ENCODE measurements at regions not wholly inside any gene's neighbourhood (a gene's known extent, or its start where the extent isn't known, plus 50 kb on each side); places are given as distances from the start of the nearest gene placed in this dataset.
"Not testable (repeated sequence)": the region's sequence is repeated elsewhere in the genome, so short reads cannot be mapped to it uniquely, and the experiment has no call there.

DNA sequence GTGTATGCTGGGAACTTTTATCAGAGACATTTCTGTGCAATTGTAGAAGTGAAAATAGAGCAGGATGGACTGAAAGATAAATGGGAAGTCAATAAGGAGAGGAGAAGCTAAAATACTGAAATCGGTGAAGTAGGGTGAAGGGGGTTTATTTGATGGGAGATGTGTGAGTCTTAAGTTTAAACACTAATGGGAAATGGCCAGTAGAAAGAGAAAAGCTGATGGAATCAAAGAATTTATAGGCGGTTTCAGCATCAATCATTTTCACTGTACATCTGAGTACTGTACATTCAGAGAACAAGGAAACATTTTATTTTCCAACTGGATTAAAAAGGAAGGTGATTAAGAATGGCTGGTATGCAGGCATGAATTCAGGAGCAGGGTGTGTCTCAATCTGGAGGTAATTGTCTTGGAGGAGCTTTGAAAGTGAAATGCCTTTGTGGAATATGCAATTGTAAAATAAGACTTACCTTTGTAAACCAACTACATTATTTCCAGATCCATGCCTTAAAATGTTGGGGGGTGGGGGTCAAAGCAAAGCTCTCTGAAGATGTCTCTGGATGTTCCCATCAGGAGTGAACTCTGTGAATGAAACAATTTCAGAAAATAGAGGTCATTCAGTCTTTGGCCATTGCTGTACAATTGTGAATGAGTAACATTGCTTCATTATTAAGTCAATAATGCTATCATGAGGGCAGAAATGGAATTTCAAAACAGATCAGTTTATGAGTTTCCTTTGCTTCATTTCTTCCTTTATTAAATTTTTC is 156.4 kb downstream of the SPATA31A6 start:
- H3K4me3 ChIP-seq; intact Hi-C loops (cut with DNase I; ENCODE audit: low total_unique reads); H3K27me3 ChIP-seq; H3K4me1 ChIP-seq; H3K36me3 ChIP-seq; H3K9me3 ChIP-seq; DNase-seq; H3K27ac ChIP-seq: not testable (repeated sequence)

- H3K27ac ChIP-seq; H3K4me3 ChIP-seq; DNase-seq; H3K36me3 ChIP-seq; H3K27me3 ChIP-seq; H3K9me3 ChIP-seq; H3K4me1 ChIP-seq; intact Hi-C loops (cut with DNase I; ENCODE audit: low total_unique reads): not testable (repeated sequence)
These were observed 156.9 kb downstream of the SPATA31A6 start for GRCh38 chr9:42340435-42340723.

- H3K27me3 ChIP-seq; H3K27ac ChIP-seq; H3K36me3 ChIP-seq; H3K4me1 ChIP-seq; H3K9me3 ChIP-seq; H3K4me3 ChIP-seq; intact Hi-C loops (cut with DNase I; ENCODE audit: low total_unique reads); DNase-seq: not testable (repeated sequence)
These were observed 158.4 kb downstream of the SPATA31A6 start for GRCh38 chr9:42341860-42342259.

DNA sequence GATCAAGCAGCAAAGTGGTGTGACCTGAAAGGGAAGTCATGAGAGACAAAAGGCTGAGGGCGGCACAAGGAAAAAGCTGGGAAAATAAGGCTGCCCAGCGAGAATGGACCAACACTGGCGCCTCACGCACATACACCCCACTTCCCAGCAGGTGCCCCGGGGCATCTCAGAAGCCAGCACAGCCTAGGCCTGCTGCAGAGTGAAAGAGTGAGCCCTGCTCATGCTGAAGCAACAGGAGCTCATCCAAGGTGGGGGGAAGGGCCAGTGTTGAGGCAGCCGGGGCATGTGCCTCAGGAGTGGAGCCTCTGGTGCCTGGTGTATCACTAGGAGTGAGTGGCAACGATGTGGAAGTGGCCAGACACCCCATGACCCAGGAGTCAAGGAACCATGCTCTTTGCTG is 158.8 kb downstream of the SPATA31A6 start:
- H3K9me3 ChIP-seq; H3K4me3 ChIP-seq; H3K4me1 ChIP-seq; DNase-seq; H3K36me3 ChIP-seq; H3K27ac ChIP-seq; intact Hi-C loops (cut with DNase I; ENCODE audit: low total_unique reads); H3K27me3 ChIP-seq: not testable (repeated sequence)

DNA sequence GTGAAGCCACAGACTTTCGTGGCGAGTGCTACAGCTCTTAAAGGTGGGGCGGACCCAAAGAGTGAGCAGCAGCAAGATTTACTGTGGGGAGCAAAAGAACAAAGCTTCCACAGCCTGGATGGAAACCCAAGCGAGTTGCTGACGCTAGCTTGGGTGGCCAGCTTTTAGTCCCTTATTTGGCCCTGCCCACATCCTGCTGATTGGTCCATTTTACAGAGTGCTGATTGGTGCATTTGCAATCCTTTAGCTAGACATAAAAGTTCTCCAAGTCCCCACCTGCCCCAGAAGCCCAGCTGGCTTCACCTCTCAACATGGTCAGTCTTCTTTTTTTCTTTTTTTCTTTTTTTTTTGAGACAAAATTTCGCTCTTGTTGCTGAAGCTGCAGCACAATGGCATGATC is 161.0 kb downstream of the SPATA31A6 start:
- intact Hi-C loops (cut with DNase I; ENCODE audit: low total_unique reads); DNase-seq; H3K27ac ChIP-seq; H3K27me3 ChIP-seq; H3K36me3 ChIP-seq; H3K4me3 ChIP-seq; H3K4me1 ChIP-seq; H3K9me3 ChIP-seq: not testable (repeated sequence)

GRCh38 chr9:42346916-42347315 is 163.5 kb downstream of the SPATA31A6 start:
- intact Hi-C loops (cut with DNase I; ENCODE audit: low total_unique reads); H3K9me3 ChIP-seq; H3K27ac ChIP-seq; H3K27me3 ChIP-seq; H3K4me1 ChIP-seq; H3K4me3 ChIP-seq; H3K36me3 ChIP-seq; DNase-seq: not testable (repeated sequence)

- H3K36me3 ChIP-seq; H3K4me3 ChIP-seq; H3K27me3 ChIP-seq; H3K4me1 ChIP-seq; intact Hi-C loops (cut with DNase I; ENCODE audit: low total_unique reads); H3K27ac ChIP-seq; H3K9me3 ChIP-seq; DNase-seq: not testable (repeated sequence)
These were observed 165.7 kb downstream of the SPATA31A6 start for GRCh38 chr9:42349181-42349580.

- intact Hi-C loops (cut with DNase I; ENCODE audit: low total_unique reads); H3K9me3 ChIP-seq; DNase-seq; H3K4me3 ChIP-seq; H3K36me3 ChIP-seq; H3K27ac ChIP-seq; H3K27me3 ChIP-seq; H3K4me1 ChIP-seq: not testable (repeated sequence)
These were observed 167.0 kb downstream of the SPATA31A6 start for GRCh38 chr9:42350412-42350811.

DNA sequence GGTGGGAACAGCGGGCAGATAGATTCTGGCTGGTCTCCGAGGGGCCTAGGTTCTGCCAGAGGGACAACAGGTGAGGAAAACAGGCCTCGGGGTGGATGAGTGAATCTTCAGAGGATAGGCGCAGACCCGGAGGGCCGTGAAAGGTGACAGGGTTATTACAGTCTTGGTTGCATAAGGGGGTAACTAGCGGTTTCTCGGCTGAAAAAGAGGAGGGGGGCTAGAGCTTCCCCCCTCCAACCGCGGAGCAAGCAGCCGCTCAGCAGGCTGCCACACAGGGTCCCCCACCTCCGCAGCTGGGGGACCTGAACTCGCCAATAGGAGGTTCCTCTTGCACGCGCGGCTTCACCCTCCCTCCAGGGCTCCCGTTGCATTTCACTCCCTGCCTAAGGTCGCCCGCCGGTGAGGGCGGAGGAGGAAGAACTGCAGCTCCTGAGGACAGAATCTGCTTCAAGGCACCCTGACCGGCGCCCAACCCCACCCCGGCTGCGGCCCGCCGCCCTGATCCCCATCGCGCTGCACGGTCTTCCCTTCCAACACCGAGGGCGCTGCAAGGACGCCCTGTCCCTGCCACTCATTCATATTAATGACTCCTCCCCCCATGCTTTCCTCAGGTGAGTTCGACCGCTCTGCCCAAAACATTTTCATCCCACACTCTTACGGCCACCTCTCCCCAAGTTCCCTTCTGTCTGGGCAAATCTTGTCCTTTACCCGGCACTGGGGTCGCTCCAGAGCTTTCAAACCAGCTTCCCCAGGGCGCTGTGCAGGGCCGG is 174.3 kb downstream of the SPATA31A6 start:
- intact Hi-C loops (cut with DNase I; ENCODE audit: low total_unique reads); DNase-seq; H3K27ac ChIP-seq; H3K36me3 ChIP-seq; H3K4me1 ChIP-seq; H3K9me3 ChIP-seq; H3K4me3 ChIP-seq; H3K27me3 ChIP-seq: not testable (repeated sequence)

GRCh38 chr9:42358626-42359247 is 175.3 kb downstream of the SPATA31A6 start:
- H3K27ac ChIP-seq; H3K36me3 ChIP-seq; H3K9me3 ChIP-seq; H3K27me3 ChIP-seq; H3K4me1 ChIP-seq; DNase-seq; intact Hi-C loops (cut with DNase I; ENCODE audit: low total_unique reads); H3K4me3 ChIP-seq: not testable (repeated sequence)

GRCh38 chr9:42364410-42365243 is 181.2 kb downstream of the SPATA31A6 start:
- DNase-seq; H3K27ac ChIP-seq; H3K9me3 ChIP-seq; H3K4me1 ChIP-seq; H3K27me3 ChIP-seq; H3K36me3 ChIP-seq; H3K4me3 ChIP-seq; intact Hi-C loops (cut with DNase I; ENCODE audit: low total_unique reads): not testable (repeated sequence)

GRCh38 chr9:42365244-42365945 is 181.9 kb downstream of the SPATA31A6 start:
- DNase-seq; H3K36me3 ChIP-seq; H3K4me3 ChIP-seq; H3K27ac ChIP-seq; intact Hi-C loops (cut with DNase I; ENCODE audit: low total_unique reads); H3K9me3 ChIP-seq; H3K27me3 ChIP-seq; H3K4me1 ChIP-seq: not testable (repeated sequence)

DNA sequence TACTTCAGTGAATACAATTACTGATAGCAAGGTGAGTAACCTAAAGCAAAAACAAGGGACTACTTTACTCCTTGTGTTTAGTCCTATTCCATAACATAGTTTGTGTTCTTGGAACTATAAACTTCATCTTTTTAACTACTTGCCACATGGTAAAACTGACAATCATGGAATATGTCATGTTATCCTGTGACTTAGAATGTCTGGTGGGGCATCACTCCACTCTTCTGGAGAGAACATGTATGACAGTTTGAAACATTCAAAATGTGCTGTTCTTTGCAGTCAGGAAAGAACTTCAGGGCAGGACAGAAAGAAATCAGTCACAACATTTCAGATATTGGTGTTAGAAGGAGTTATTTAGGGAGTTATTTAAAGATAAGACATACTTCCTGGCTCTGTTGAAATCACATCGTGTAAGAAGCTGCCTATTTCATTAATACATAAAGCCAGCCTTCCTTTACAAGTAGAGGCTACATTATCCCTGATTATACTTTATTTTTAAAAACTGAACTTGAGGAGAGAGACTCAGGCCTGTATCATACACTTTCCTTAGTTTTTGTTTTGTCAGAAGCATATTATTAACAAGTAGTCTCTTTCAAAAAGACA is 184.9 kb downstream of the SPATA31A6 start:
- H3K4me1 ChIP-seq; intact Hi-C loops (cut with DNase I; ENCODE audit: low total_unique reads); DNase-seq; H3K36me3 ChIP-seq; H3K27ac ChIP-seq; H3K9me3 ChIP-seq; H3K27me3 ChIP-seq; H3K4me3 ChIP-seq: not testable (repeated sequence)
